Naive B cell (primary cell): ENCODE measurements at regions not wholly inside any gene's neighbourhood (a gene's known extent, or its start where the extent isn't known, plus 50 kb on each side); places are given as distances from the start of the nearest gene placed in this dataset.

Source experiments
- ATAC-seq, 2 donors: fragments of 150-1000 bp; cut with Tn5 transposase; 2 replicates each; pipeline ENCODE4 v1.10.0; 2021; ENCODE audit warnings: low read depth in 2 of 2, mild to moderate bottlenecking in 2 of 2, moderate library complexity in 2 of 2
- DNase-seq: peaks from one replicate; pipeline ENCODE4 v3.0.0; 2022
- H3K27ac Mint-ChIP-seq, 6 donors: one replicate each; pipeline ENCODE4 v1.8.0; 2020 to 2022; ENCODE audit warnings: mild to moderate bottlenecking in 6 of 6, mixed read lengths in 6 of 6, moderate library complexity in 5 of 6, inconsistent platforms in 2 of 6
- H3K27me3 Mint-ChIP-seq, 3 donors: one replicate each; pipeline ENCODE4 v1.8.0; 2021 to 2022; ENCODE audit warnings: mixed read lengths in 3 of 3, mild to moderate bottlenecking in 1 of 3
- H3K36me3 Mint-ChIP-seq, 2 donors: one replicate each; pipeline ENCODE4 v1.8.0; 2020 to 2022; ENCODE audit warnings: mixed read lengths in 2 of 2, inconsistent platforms in 1 of 2, mild to moderate bottlenecking in 1 of 2
- H3K4me1 Mint-ChIP-seq, 3 donors: one replicate each; pipeline ENCODE4 v1.8.0; 2020 to 2022; ENCODE audit warnings: mixed read lengths in 3 of 3, inconsistent platforms in 1 of 3, mild to moderate bottlenecking in 1 of 3, moderate library complexity in 1 of 3
- H3K4me3 Mint-ChIP-seq, 8 donors: one replicate each; pipeline ENCODE4 v1.8.0; 2020 to 2022; ENCODE audit warnings: mild to moderate bottlenecking in 8 of 8, mixed read lengths in 8 of 8, moderate library complexity in 8 of 8, inconsistent platforms in 2 of 8
- H3K9me3 Mint-ChIP-seq, 7 donors: one replicate each; pipeline ENCODE4 v1.8.0; 2020 to 2022; ENCODE audit warnings: mixed read lengths in 7 of 7, mild to moderate bottlenecking in 5 of 7, inconsistent platforms in 2 of 7, moderate library complexity in 1 of 7

- H3K27me3 Mint-ChIP-seq, result no peaks in the 10 kb centered on the region
- no peak overlapping the region for H3K27ac Mint-ChIP-seq
- peaks cover 0 to 4% (median 0%) of the 10 kb centered on the region in 7 donors for H3K9me3 Mint-ChIP-seq
- ATAC-seq (no peak), DNase-seq (no peak)
- H3K36me3 Mint-ChIP-seq, result no peaks in the 10 kb centered on the region
- H3K4me1 Mint-ChIP-seq, result no peaks in the 10 kb centered on the region
- no peak overlapping the region for H3K4me3 Mint-ChIP-seq
These were observed 64.2 kb downstream of the GJA1 start for GRCh38 chr6:121499666-121500065.

- Mint-ChIP-seq H3K9me3 (peaks cover 0 to 4% (median 0%) of the 10 kb centered on the region in 7 donors), H3K36me3 (no peaks in the 10 kb centered on the region), H3K27ac (no peak overlapping the region), H3K4me3 (no peak overlapping the region), H3K4me1 (no peaks in the 10 kb centered on the region), H3K27me3 (no peaks in the 10 kb centered on the region)
- ATAC-seq (no peak), DNase-seq (no peak)
These were observed 68.1 kb downstream of the GJA1 start for GRCh38 chr6:121503589-121503991.

- DNase-seq (no peak), ATAC-seq (no peak)
- Mint-ChIP-seq H3K36me3 (no peaks in the 10 kb centered on the region), H3K4me3 (no peak overlapping the region), H3K27ac (no peak overlapping the region), H3K4me1 (no peaks in the 10 kb centered on the region), H3K9me3 (peaks cover 0 to 4% (median 0%) of the 10 kb centered on the region in 7 donors), H3K27me3 (no peaks in the 10 kb centered on the region)
These were observed 68.8 kb downstream of the GJA1 start for GRCh38 chr6:121504227-121504626.

GRCh38 chr6:121505284-121505683, 69.8 kb downstream of the GJA1 start:
- H3K4me1 Mint-ChIP-seq, result no peaks in the 10 kb centered on the region
- H3K27ac Mint-ChIP-seq, result no peak overlapping the region
- DNase-seq (no peak), ATAC-seq (no peak)
- no peak overlapping the region for H3K4me3 Mint-ChIP-seq
- no peaks in the 10 kb centered on the region for H3K27me3 Mint-ChIP-seq
- no peaks in the 10 kb centered on the region for H3K36me3 Mint-ChIP-seq
- H3K9me3 Mint-ChIP-seq, result peaks cover 0 to 4% (median 0%) of the 10 kb centered on the region in 7 donors

- DNase-seq (no peak), ATAC-seq (no peak)
- Mint-ChIP-seq H3K27me3 (no peaks in the 10 kb centered on the region), H3K4me1 (no peaks in the 10 kb centered on the region), H3K36me3 (no peaks in the 10 kb centered on the region), H3K27ac (no peak overlapping the region), H3K4me3 (no peak overlapping the region), H3K9me3 (peaks cover 0 to 4% (median 0%) of the 10 kb centered on the region in 7 donors)
These were observed 71.6 kb downstream of the GJA1 start for GRCh38 chr6:121506761-121507754.

GRCh38 chr6:121510568-121511177, 75.2 kb downstream of the GJA1 start:
- ATAC-seq (no peak), DNase-seq (no peak)
- H3K27me3 Mint-ChIP-seq, result no peaks in the 10 kb centered on the region
- no peak overlapping the region for H3K27ac Mint-ChIP-seq
- H3K4me3 Mint-ChIP-seq, result no peak overlapping the region
- H3K36me3 Mint-ChIP-seq, result no peaks in the 10 kb centered on the region
- H3K9me3 Mint-ChIP-seq, result peaks cover 0 to 7% (median 0%) of the 10 kb centered on the region in 7 donors
- no peaks in the 10 kb centered on the region for H3K4me1 Mint-ChIP-seq

GRCh38 chr6:121515630-121516265, 80.3 kb downstream of the GJA1 start:
- no peak overlapping the region for H3K27ac Mint-ChIP-seq
- no peak for DNase-seq
- ATAC-seq, result no peak
- no peaks in the 10 kb centered on the region for H3K27me3 Mint-ChIP-seq
- H3K4me3 Mint-ChIP-seq, result no peak overlapping the region
- no peaks in the 10 kb centered on the region for H3K4me1 Mint-ChIP-seq
- H3K9me3 Mint-ChIP-seq, result peaks cover 0 to 7% (median 0%) of the 10 kb centered on the region in 7 donors
- H3K36me3 Mint-ChIP-seq, result no peaks in the 10 kb centered on the region

- DNase-seq, result no peak
These were observed 80.9 kb downstream of the GJA1 start for GRCh38 chr6:121516331-121516730.

GRCh38 chr6:121520337-121521163, 85.1 kb downstream of the GJA1 start:
- H3K4me1 Mint-ChIP-seq, result no peaks in the 10 kb centered on the region
- DNase-seq (no peak), ATAC-seq (no peak)
- H3K4me3 Mint-ChIP-seq, result no peak overlapping the region
- no peaks in the 10 kb centered on the region for H3K36me3 Mint-ChIP-seq
- H3K9me3 Mint-ChIP-seq, result peaks cover 0 to 2% (median 0%) of the 10 kb centered on the region in 7 donors
- no peaks in the 10 kb centered on the region for H3K27me3 Mint-ChIP-seq
- no peak overlapping the region for H3K27ac Mint-ChIP-seq

More at GRCh38 chr6:121516331-121516730, 80.9 kb downstream of the GJA1 start:
- Mint-ChIP-seq H3K27ac (no peak overlapping the region), H3K4me3 (no peak overlapping the region), H3K9me3 (peaks cover 0 to 7% (median 0%) of the 10 kb centered on the region in 7 donors), H3K27me3 (no peaks in the 10 kb centered on the region), H3K4me1 (no peaks in the 10 kb centered on the region), H3K36me3 (no peaks in the 10 kb centered on the region)
- ATAC-seq, result no peak

- DNase-seq (no peak), ATAC-seq (no peak)
- no peak overlapping the region for H3K27ac Mint-ChIP-seq
- H3K36me3 Mint-ChIP-seq, result no peaks in the 10 kb centered on the region
- no peaks in the 10 kb centered on the region for H3K4me1 Mint-ChIP-seq
- H3K27me3 Mint-ChIP-seq, result no peaks in the 10 kb centered on the region
- peaks cover 0 to 2% (median 0%) of the 10 kb centered on the region in 7 donors for H3K9me3 Mint-ChIP-seq
- no peak overlapping the region for H3K4me3 Mint-ChIP-seq
These were observed 85.7 kb downstream of the GJA1 start for GRCh38 chr6:121521164-121521555.

GRCh38 chr6:121522265-121522664, 86.8 kb downstream of the GJA1 start:
- no peak for ATAC-seq
- H3K27me3 Mint-ChIP-seq, result no peaks in the 10 kb centered on the region
- no peak overlapping the region for H3K27ac Mint-ChIP-seq
- no peak for DNase-seq
- H3K36me3 Mint-ChIP-seq, result no peaks in the 10 kb centered on the region
- H3K4me1 Mint-ChIP-seq, result no peaks in the 10 kb centered on the region
- H3K9me3 Mint-ChIP-seq, result peaks cover 0 to 2% (median 0%) of the 10 kb centered on the region in 7 donors
- H3K4me3 Mint-ChIP-seq, result no peak overlapping the region

GRCh38 chr6:121522771-121523386, 87.4 kb downstream of the GJA1 start:
- DNase-seq (no peak), ATAC-seq (no peak)
- H3K27me3 Mint-ChIP-seq, result no peaks in the 10 kb centered on the region
- no peak overlapping the region for H3K4me3 Mint-ChIP-seq
- H3K4me1 Mint-ChIP-seq, result no peaks in the 10 kb centered on the region
- no peak overlapping the region for H3K27ac Mint-ChIP-seq
- no peaks in the 10 kb centered on the region for H3K36me3 Mint-ChIP-seq
- peaks cover 0 to 2% (median 0%) of the 10 kb centered on the region in 7 donors for H3K9me3 Mint-ChIP-seq

GRCh38 chr6:121523628-121524027, 88.2 kb downstream of the GJA1 start:
- DNase-seq (no peak), ATAC-seq (no peak)
- Mint-ChIP-seq H3K9me3 (peaks cover 0 to 2% (median 0%) of the 10 kb centered on the region in 7 donors), H3K36me3 (no peaks in the 10 kb centered on the region), H3K27me3 (no peaks in the 10 kb centered on the region), H3K4me1 (no peaks in the 10 kb centered on the region), H3K4me3 (no peak overlapping the region), H3K27ac (no peak overlapping the region)
